DND-41 (cell line): ENCODE measurements at regions not wholly inside any gene's neighbourhood (a gene's known extent, or its start where the extent isn't known, plus 50 kb on each side); places are given as distances from the start of the nearest gene placed in this dataset.

Source experiments
- CTCF ChIP-seq: IDR thresholded peaks from 2 replicates; pipeline ENCODE4 v1.5.1; 2012; ENCODE audit warnings: borderline replicate concordance, low read length, moderate library complexity, mild to moderate bottlenecking; ENCODE audit not compliant: poor library complexity, severe bottlenecking; ENCODE audit errors: extremely low read depth
- EZH2 ChIP-seq: IDR thresholded peaks from 3 replicates; pipeline ENCODE4 v1.6.1; 2012; ENCODE audit warnings: borderline replicate concordance, low read depth, mild to moderate bottlenecking, moderate library complexity, low read length, inconsistent platforms; ENCODE audit not compliant: severe bottlenecking

DNA sequence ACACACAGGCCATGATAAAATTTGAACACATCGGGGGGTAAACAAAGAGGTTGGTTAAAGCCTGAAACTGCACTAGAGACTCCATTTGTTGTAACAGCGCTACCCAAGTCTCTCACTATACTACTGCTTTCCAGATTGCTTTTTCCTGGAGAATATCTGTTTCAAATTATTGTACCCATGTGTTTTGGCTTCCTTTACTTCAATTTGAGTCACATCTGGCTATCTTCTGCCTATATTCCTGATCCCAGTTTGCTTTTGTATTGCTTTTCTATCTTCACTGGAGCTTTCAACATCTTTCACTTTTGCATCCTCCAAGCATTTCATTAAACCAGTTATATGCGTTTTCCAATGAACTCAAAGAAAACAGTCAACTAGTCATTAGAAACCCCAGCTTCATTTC, 404.7 kb downstream of the MLLT3 start:
- TF ChIP-seq CTCF, result no peak
- TF ChIP-seq EZH2, result no peak
